ENCODE measurements at regions not wholly inside any gene's neighbourhood (a gene's known extent, or its start where the extent isn't known, plus 50 kb on each side); places are given as distances from the start of the nearest gene placed in this dataset.

DNA sequence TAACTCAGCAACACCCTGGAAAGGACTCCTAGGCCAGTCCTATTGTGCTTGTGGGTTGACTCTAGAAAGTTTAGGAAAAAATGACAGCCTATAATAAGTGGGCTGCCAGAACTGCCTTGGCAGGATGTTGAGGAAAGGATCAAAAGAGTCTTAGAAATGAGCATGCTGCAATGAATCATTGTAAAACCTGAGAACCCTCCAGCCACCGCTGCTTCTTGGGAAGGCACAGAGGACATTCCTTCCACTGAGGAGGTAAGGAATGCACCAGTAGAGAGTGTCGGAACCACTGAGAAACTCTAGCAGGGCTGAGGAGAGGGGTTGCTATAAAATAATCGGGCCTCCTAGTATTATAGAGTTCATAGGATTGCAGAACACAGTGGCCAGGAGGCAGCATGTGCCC, 146.7 kb upstream of the SMIM21 start:
- no peak for DNase-seq

DNA sequence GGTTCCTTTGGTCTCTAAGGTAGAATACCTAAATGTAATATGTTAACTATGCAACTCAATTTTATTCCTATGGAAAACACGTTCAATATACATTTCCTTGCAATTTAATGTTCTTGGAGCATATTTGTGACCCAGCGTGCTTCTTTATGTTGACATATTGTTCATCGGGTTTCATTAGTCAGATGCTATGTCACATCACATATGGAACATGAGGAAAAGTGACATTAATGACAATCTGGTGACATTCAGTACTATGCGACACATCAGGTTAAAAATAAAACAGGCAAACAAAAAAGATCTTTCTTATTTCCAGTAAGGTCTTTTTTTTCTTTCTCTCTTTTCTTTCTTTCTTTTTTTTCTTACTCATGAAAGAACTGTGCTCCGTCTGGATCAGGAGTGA, 135.6 kb upstream of the SMIM21 start:
- DNase-seq, result no peak

DNA sequence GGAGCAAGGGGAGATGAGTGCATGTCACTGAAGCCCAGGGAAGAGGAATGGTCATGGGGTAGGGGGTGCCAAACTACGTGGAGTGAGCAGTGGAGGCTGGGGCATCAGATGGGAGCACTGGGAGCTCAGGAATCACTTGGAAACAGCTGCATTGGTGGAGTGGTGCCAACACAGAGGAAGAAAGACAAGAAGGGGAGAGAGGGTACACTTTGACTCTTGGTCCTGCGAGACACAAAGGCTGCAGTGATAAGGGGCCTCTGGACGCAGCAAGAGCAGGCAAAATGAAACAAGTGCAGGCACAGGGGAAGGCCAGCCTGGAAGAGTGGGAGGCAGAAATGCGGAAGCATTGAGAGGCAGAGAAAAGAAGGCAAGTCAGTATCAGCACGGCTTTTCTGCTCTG, 134.7 kb upstream of the SMIM21 start:
- no peak for DNase-seq

- no peak for DNase-seq
Observed at GRCh38 chr18:75558790-75559189, 131.3 kb upstream of the SMIM21 start.

- DNase-seq, result no peak
Observed at GRCh38 chr18:75556841-75557240, 129.3 kb upstream of the SMIM21 start.

- no peak for DNase-seq
Observed at GRCh38 chr18:75554644-75555185, 127.2 kb upstream of the SMIM21 start.

GRCh38 chr18:75554176-75554575, 126.7 kb upstream of the SMIM21 start:
- DNase-seq, result no peak

GRCh38 chr18:75553021-75553420, 125.5 kb upstream of the SMIM21 start:
- no peak for DNase-seq

DNA sequence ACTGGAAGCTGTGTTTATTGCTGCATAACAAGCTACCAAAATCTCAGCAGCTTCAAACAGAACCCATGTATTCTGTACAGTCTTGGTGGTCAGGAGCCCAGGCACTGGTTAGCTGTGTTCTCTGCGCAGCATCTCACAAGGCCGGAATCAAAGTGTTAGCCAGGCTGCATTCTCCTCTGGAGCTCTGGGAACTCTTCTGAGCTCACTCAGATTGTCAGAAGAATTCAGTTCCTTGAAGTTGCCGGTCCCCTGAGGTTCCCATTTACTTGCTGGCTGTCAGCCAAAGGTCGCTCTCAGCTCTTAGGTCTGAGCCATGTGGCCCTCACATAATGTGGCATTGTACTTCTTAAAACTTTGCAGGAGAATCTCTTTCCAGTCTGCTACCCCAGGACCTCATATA, 123.6 kb upstream of the SMIM21 start:
- DNase-seq, result no peak

DNA sequence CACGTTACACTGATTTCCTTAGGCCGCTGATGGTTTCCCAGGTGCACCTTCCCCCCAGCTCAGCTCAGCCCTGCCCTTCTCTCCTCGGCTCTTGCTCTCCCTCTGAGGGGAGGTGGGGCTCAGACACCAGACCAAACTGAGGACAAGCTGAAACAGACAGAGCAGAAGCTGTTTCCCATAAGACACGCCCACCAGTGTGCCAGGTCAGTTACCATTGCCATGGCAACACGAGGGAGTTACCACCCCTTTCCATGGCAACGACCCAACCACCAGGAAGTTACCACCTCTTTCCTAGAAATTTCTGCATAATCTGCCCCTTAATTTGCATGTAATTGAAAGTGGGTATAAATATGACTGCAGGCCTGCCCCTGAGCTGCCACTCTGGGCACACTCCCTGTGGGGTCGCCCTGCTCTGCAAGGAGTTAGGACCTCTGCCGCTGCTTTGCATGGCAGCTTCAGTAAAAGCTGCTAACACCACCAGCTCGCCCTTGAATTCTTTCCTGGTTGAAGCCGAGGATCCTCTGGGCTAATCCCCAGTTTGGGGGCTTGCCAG, 120.9 kb upstream of the SMIM21 start:
- DNase-seq, result no peak

DNA sequence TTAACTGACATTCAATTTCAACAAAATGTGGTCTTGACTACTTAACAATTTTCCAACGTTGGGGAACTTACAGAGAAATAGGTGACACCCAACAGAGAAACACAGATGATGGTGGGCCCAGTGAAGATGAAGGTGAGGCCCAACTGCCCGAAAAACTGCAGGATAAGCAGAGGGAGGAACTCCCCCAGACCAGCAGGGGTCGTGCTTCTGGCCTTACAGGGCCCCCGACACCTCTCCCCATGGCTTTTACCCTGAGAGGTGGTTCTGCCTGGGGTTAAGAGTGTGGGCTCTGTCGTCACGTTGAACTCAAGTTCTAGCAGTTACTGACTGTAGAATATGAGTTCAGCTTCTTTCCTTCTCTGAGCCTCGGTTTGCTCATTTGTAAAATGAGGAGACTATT, 119.5 kb upstream of the SMIM21 start:
- DNase-seq, result no peak

DNA sequence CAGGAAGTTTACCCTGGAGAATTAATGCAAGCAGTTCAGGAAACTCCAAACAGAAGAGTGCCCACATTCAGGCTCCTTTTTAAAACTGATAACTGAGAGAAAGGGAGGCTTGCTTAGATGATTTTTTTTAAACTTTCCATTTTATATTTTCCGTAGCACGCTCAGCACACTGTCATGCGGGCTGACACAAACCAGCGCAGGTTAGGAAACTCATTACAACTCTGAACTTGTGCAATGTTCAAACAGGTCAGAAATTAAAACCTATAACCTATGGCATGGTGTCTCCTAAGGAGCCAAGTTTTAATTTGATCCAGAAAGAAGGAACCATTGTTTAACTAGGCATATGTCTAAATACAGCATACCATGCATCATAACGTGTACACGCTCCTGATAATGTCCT, 117.7 kb upstream of the SMIM21 start:
- no peak for DNase-seq

GRCh38 chr18:75544496-75544895, 117.0 kb upstream of the SMIM21 start:
- no peak for DNase-seq

GRCh38 chr18:75544051-75544481, 116.6 kb upstream of the SMIM21 start:
- no peak for DNase-seq

DNA sequence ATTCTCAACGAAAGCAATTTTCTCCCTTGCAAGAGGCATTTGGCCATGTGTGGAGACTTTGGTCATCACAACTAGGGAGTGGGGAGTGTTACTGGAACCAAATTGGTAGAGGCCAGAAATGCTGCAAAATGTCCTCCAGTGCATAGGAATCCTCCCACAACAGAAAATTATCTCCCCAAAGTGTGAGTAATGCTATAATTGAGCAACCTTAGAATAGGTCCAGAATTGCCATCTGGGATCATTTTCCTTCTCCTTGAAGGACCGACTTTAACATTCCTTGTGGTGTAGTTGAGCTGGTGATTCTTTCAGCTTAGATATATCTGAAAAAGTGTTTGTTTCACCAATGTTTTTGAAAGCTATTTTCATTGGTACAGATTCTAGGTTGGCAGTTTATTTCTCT, 111.2 kb upstream of the SMIM21 start:
- DNase-seq, result no peak

GRCh38 chr18:75533950-75534349, 106.4 kb upstream of the SMIM21 start:
- no peak for DNase-seq

- no peak for DNase-seq
Observed at GRCh38 chr18:75533209-75533608, 105.7 kb upstream of the SMIM21 start.

GRCh38 chr18:75531851-75532459, 104.5 kb upstream of the SMIM21 start:
- no peak for DNase-seq

DNA sequence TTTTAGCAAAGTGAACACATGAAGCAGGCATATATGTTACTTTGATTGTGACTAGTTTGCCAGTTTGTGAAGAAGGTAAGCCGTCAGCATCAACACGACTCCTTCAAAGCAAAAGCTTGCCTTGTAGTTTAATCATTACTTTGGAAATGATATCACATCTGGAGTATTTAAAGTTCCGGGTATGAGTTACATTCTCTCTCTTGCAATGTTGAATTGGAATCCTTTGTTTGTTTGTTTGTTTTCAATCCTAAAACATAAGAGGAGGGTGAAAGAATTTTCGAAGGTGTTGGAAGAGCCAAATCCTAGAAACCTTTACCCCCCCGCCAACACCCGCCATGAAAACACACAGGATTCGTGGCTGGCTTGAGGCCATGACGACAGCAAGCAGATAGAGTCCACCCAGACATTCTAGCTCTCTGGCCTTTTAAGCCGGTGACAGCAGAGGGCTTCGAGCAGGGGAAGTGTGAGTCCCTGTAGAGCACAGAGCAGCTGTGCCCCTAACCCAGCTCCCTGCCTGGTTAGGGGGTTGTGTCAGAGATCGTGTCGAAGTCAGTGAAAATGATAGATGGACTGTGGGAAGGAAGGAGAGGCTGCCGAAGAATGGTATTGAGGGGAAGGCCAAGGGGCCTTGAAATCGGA, 103.8 kb upstream of the SMIM21 start:
- DNase-seq, result no peak

GRCh38 chr18:75530566-75531211, 103.2 kb upstream of the SMIM21 start:
- no peak for DNase-seq

DNA sequence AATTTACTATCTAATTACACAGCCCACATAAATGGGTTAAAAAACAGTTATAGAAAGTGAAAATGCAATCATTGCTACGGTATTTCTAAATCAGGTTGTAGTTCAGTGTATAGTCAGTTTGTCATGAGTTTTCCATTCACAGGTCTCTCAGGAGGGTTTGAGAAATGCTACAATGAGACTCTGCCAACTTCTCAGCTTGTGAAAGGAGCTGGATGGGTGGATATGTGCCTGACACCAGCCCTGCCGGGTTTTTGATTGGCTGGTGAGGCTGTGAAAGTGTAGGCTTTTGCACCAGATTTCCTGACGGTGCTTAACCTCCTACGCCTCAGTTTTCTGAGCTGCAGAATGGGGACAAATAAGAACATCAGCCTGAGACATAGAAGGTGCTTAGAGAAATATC, 102.6 kb upstream of the SMIM21 start:
- DNase-seq, result no peak

GRCh38 chr18:75529394-75529793, 101.9 kb upstream of the SMIM21 start:
- no peak for DNase-seq

- DNase-seq, result no peak
Observed at GRCh38 chr18:75527848-75528685, 100.6 kb upstream of the SMIM21 start.

All from stimulated activated CD8-positive, alpha-beta memory T cell treated with anti-CD3 and anti-CD28 coated beads, Interleukin-4, amount 100 ng/mL, for 48 hours (primary cell).